ENCODE measurements at regions not wholly inside any gene's neighbourhood (a gene's known extent, or its start where the extent isn't known, plus 50 kb on each side); places are given as distances from the start of the nearest gene placed in this dataset.

DNA sequence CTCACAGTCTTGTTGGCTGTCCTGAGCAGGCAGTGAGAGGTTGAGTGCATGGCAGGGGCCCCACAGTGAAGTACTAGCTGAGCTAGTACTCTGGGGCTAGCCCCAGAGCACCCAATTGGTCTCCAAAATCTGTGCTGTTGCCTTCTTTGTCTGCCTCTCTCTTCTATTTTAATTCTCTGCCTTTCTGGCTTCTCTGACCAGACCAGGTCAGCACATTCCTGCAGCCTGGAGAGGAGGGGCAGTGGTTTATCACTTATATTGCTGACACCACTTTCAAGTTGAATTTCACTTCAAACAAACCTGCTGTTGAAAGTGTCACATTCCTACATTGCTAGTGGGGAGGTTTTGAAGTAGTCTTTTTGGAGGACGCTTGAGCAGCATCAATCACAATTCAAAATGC, 628.7 kb downstream of the PTPRU start:
- H3K9me3 Mint-ChIP-seq, result peaks cover 13% of the 10 kb centered on the region
- H3K36me3 Mint-ChIP-seq (ENCODE audit: low read depth), result no peaks in the 10 kb centered on the region
- no peak for DNase-seq (ENCODE audit: low spot score)
- H3K27ac Mint-ChIP-seq, result no peak overlapping the region
- H3K27me3 Mint-ChIP-seq (ENCODE audit: insufficient read depth), result peaks cover 4% of the 10 kb centered on the region
- intact Hi-C loops (cut with micrococcal nuclease), result no loop called here
- no peak overlapping the region for H3K4me3 Mint-ChIP-seq
- H3K4me1 Mint-ChIP-seq (ENCODE audit: low read depth), result no peaks in the 10 kb centered on the region

DNA sequence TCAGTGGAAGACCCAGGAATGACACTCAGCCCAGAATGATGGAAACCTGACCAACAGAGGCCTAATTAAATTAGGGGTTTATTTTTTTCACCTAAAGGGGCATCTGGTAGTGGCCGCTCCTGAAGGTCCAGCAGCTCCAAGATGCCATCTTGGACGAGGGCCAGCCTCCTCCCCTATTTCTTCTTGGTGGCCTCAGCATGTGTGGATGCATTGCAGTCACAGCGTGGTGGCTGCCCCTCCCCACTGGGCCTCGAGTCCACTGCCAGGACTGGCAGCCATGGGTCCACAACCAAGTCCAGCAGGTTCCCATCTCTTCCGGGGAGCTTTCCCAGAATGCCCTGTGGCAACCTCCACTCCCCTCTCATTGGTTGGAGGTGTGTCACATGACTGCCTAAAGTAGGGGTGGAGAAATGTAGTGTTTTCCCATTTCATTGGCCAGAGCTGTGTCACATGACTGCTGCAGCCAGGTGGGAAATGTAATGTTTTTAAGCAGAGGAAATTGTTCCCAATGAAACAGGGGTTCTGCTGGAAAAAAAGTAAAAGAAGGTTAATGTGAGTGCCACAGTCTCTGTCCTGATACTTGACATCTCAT, 628.2 kb downstream of the PTPRU start:
- Mint-ChIP-seq H3K36me3 (ENCODE audit: low read depth) (no peaks in the 10 kb centered on the region), H3K9me3 (peaks cover 13% of the 10 kb centered on the region), H3K4me3 (no peak overlapping the region), H3K27me3 (ENCODE audit: insufficient read depth) (peaks cover 4% of the 10 kb centered on the region), H3K27ac (no peak overlapping the region), H3K4me1 (ENCODE audit: low read depth) (no peaks in the 10 kb centered on the region)
- intact Hi-C loops (cut with micrococcal nuclease), result no loop called here
- DNase-seq (ENCODE audit: low spot score), result no peak

DNA sequence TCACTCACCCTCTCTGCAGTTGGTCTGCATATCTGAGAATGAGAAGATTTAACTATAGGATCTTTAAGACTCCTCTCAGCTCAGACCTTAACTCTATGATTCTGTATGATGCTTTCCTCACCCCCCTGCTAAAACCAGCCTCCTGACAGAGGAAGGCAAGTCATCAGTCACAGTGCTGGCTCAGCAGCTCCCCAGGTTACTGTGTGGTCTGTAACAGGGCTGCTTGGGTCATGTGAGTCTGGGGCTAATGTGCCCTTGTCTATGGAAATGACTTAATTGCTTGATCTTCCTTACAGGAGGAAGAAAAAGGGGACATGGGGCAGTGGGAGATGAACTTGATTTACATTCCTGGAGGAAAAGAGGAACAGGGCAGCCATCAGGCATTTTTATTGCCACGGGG, 625.6 kb downstream of the PTPRU start:
- Mint-ChIP-seq H3K9me3 (peaks cover 13% of the 10 kb centered on the region), H3K4me1 (ENCODE audit: low read depth) (no peaks in the 10 kb centered on the region), H3K27ac (no peak overlapping the region), H3K27me3 (ENCODE audit: insufficient read depth) (peaks cover 2% of the 10 kb centered on the region), H3K36me3 (ENCODE audit: low read depth) (no peaks in the 10 kb centered on the region), H3K4me3 (no peak overlapping the region)
- DNase-seq (ENCODE audit: low spot score), result no peak
- intact Hi-C loops (cut with micrococcal nuclease), result no loop called here

DNA sequence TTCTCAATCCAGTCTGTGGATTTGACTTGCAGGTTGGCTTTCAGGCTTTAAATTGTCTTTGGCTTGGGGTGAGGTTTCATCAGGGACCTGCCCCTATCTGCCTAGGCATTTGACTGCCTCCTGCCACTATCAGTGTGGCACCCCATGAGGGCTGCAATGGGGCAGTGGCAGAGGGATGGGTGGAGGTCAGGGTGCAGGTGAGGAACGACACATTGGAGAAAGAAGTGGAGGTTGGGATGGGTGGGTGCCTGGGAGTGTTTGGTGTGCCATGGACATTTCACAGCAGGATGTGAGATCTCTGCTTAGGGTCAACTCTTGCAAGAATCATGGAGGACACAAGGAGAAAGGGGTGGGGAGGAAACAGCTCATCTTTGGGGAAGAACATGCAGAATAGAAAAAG, 625.1 kb downstream of the PTPRU start:
- no peak for DNase-seq (ENCODE audit: low spot score)
- Mint-ChIP-seq H3K27ac (no peak overlapping the region), H3K4me1 (ENCODE audit: low read depth) (no peaks in the 10 kb centered on the region), H3K36me3 (ENCODE audit: low read depth) (no peaks in the 10 kb centered on the region), H3K27me3 (ENCODE audit: insufficient read depth) (peaks cover 2% of the 10 kb centered on the region), H3K9me3 (peaks cover 13% of the 10 kb centered on the region), H3K4me3 (no peak overlapping the region)
- intact Hi-C loops (cut with micrococcal nuclease), result no loop called here

DNA sequence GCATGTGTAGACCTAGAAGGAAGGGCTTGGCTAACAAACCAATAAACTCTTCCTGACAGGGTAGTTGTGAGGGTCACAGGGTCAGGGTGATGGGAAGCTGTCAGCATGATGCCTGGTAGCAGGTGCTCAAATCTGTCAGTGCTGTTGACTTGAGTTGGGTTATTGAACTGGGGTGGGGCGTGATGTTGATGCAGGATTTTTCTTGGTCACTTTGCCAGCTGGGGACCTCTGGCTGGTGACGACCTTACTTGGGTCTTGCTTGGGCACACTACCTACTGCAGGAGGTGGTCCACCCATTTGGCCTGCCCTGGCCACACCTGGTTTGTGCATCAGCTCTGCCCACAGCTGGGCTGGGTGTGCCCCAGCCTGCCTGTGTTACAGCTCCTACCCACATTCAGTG, 624.4 kb downstream of the PTPRU start:
- no peaks in the 10 kb centered on the region for H3K36me3 Mint-ChIP-seq (ENCODE audit: low read depth)

DNA sequence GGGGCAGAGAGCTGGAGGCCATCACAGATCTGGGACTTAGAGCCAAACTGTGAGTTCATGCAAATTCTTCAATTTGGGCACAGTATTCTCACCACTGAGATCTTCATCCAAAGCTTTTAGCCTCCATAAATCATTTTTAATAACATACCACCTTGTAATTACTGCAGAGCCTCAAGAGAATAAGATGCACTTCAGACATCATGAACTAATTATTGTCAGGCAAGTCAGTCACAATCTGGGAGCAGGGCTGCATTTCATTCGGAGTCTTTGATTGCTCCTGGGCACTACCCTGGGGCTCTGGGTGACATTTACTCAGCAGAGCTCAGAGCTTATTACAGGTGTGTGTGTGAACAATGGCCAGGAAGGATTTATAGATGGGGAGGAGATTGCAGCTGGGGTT, 623.7 kb downstream of the PTPRU start:
- H3K36me3 Mint-ChIP-seq (ENCODE audit: low read depth), result no peaks in the 10 kb centered on the region
- H3K27ac Mint-ChIP-seq, result no peak overlapping the region
- intact Hi-C loops (cut with micrococcal nuclease), result no loop called here

More for the DNA sequence above, 624.4 kb downstream of the PTPRU start:
- Mint-ChIP-seq H3K9me3 (peaks cover 13% of the 10 kb centered on the region), H3K4me1 (ENCODE audit: low read depth) (no peaks in the 10 kb centered on the region), H3K27ac (no peak overlapping the region), H3K27me3 (ENCODE audit: insufficient read depth) (peaks cover 2% of the 10 kb centered on the region), H3K4me3 (no peak overlapping the region)
- intact Hi-C loops (cut with micrococcal nuclease), result no loop called here
- DNase-seq (ENCODE audit: low spot score), result no peak

DNA sequence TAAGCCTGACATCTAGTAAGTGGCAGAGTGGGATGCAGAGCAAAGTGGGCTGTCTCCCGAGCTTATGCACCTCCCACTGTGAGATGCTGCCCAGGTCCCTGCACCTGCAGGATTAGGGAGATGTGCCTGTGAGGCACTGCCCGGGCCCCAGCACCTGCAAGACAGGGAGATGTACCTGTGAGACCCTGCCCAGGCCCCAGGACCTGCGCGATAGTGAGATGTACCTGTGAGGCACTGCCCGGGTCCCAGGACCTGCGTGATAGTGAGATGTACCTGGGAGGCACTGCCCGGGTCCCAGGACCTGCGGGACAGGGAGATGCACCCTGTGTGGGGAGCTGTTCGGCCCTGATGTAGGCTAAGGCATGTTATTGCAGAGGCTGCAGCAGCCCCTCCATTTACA, 622.8 kb downstream of the PTPRU start:
- Mint-ChIP-seq H3K4me1 (ENCODE audit: low read depth) (no peaks in the 10 kb centered on the region), H3K27me3 (ENCODE audit: insufficient read depth) (peaks cover 10% of the 10 kb centered on the region), H3K27ac (no peak overlapping the region), H3K36me3 (ENCODE audit: low read depth) (no peaks in the 10 kb centered on the region), H3K4me3 (no peak overlapping the region), H3K9me3 (peaks cover 13% of the 10 kb centered on the region)
- no peak for DNase-seq (ENCODE audit: low spot score)
- intact Hi-C loops (cut with micrococcal nuclease), result no loop called here

More for the DNA sequence above, 623.7 kb downstream of the PTPRU start:
- Mint-ChIP-seq H3K4me1 (ENCODE audit: low read depth) (no peaks in the 10 kb centered on the region), H3K27me3 (ENCODE audit: insufficient read depth) (peaks cover 8% of the 10 kb centered on the region), H3K9me3 (peaks cover 13% of the 10 kb centered on the region), H3K4me3 (no peak overlapping the region)
- DNase-seq (ENCODE audit: low spot score), result no peak

DNA sequence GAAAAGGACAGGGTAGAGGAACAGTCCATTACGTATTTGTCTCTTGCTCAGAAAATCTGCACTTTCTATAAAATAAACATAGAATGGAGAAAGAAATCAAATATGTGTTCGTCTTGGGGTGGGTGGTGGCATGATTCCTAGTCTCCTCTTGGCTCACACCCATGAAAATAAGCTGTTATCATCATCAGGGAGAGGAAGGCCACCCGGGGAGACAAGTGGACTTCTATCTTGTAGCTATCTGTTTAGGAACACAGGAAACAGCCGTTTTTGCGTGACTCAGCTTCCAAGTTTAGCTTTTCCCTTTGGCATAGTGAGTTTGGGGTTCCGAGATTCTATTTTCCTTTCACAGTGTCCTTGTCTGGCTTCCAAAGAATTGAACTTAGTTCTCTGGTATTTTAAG, 622.3 kb downstream of the PTPRU start:
- no peak for DNase-seq (ENCODE audit: low spot score)
- H3K27me3 Mint-ChIP-seq (ENCODE audit: insufficient read depth), result peaks cover 10% of the 10 kb centered on the region
- intact Hi-C loops (cut with micrococcal nuclease), result no loop called here
- H3K9me3 Mint-ChIP-seq, result peaks cover 13% of the 10 kb centered on the region
- no peak overlapping the region for H3K27ac Mint-ChIP-seq
- no peaks in the 10 kb centered on the region for H3K4me1 Mint-ChIP-seq (ENCODE audit: low read depth)
- H3K36me3 Mint-ChIP-seq (ENCODE audit: low read depth), result no peaks in the 10 kb centered on the region
- H3K4me3 Mint-ChIP-seq, result no peak overlapping the region

DNA sequence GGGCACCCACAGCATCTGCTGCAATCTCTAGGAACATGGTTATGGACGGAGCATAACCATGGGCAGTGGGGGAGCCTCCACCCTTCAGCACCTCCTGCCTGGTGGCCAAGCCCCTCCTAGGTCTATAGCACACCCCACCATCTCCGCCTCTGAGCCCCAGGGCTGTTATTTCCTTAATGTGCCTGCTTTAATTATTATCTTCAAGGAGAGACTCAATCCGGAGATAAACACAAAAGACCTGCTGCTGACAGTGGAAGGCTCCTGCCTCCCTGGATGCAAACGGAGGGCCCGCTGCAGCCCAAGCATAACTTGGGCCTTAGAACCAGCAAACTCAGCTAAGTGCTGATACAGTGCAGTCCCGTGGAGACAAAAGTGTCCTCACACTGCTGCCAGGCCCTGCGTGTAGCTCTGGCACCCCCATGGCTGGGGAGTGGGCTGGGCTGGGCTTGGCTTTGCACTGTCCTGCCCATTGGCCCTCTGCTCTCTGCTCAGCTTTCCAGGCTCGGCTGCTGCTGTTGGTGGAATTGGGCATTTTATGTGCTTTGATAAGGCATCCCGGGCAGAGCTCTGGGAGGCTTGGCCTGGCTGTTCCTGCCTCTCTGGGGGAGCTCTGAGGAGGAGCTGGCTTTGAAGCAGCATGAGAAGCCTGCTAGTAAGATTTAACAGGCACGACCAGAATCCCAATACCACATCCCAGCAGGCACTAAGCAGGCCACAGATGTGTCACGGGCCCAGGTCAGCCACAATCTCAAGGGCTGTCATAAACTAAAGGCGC, 620.2 kb downstream of the PTPRU start:
- Mint-ChIP-seq H3K36me3 (ENCODE audit: low read depth) (no peaks in the 10 kb centered on the region), H3K4me3 (no peak overlapping the region), H3K27ac (no peak overlapping the region), H3K4me1 (ENCODE audit: low read depth) (peaks cover 7% of the 10 kb centered on the region), H3K9me3 (peaks cover 6% of the 10 kb centered on the region), H3K27me3 (ENCODE audit: insufficient read depth) (peaks cover 10% of the 10 kb centered on the region)
- intact Hi-C loops (cut with micrococcal nuclease), result no loop called here
- DNase-seq (ENCODE audit: low spot score), result no peak

DNA sequence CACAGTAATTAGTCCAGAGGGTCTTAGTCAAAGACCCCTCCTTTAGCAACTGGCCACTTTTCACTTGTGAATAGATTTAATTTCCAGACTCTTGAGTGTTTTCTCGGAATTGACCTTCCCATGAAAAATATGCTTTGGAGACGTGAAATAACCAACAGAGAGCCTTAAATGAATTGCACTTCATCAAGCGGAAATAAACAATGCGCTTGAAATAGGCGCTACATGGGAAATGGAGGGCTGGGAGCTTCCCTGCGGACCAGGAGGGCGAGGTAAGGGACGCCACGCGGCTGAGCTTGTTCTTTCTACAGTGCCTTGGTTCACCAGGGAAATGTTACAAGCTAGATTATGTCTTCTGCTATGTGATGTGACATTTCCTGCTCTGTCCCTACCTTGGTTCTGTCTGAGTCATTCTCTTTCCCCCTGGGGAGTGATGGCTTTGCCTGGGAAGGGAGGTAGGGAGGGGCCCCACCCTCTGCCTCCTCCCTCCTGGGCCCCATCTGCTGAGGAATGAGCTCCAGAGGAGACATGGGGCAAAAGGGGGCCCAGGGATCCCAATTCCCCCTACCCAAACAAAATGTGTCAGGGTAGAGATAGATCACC, 619.3 kb downstream of the PTPRU start:
- Mint-ChIP-seq H3K9me3 (no peaks in the 10 kb centered on the region), H3K4me3 (no peak overlapping the region), H3K27me3 (ENCODE audit: insufficient read depth) (peaks cover 10% of the 10 kb centered on the region), H3K27ac (no peak overlapping the region), H3K4me1 (ENCODE audit: low read depth) (peaks cover 7% of the 10 kb centered on the region), H3K36me3 (ENCODE audit: low read depth) (no peaks in the 10 kb centered on the region)
- intact Hi-C loops (cut with micrococcal nuclease), result no loop called here
- no peak for DNase-seq (ENCODE audit: low spot score)

DNA sequence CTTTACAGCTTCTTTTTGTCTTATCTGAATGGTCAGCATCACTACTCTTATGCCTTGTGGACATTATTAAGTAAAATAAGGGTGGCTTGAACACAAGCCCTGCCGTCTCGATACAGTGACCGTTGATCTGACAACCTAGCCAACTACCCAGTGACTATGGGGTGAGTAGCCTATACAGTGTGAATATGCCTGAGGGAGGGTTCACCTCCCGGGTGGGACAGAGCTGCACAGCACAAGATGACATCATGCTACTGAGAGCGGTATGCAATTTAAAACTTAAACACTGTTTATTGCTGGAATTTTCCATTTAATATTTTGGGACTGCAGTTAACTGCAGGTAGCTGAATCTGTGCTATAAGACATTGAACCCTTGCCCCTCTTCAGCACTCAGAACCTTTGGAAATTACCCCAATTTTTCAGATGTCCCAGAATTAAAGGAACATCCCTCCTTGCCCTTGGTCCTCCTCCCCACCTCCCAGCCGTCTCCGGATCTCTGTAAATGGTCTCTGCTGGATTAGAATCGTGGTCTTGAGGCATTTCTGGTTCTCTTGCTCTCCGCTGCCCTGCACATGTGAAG, 618.5 kb downstream of the PTPRU start:
- DNase-seq (ENCODE audit: low spot score), result no peak
- Mint-ChIP-seq H3K36me3 (ENCODE audit: low read depth) (no peaks in the 10 kb centered on the region), H3K27me3 (ENCODE audit: insufficient read depth) (peaks cover 10% of the 10 kb centered on the region)

DNA sequence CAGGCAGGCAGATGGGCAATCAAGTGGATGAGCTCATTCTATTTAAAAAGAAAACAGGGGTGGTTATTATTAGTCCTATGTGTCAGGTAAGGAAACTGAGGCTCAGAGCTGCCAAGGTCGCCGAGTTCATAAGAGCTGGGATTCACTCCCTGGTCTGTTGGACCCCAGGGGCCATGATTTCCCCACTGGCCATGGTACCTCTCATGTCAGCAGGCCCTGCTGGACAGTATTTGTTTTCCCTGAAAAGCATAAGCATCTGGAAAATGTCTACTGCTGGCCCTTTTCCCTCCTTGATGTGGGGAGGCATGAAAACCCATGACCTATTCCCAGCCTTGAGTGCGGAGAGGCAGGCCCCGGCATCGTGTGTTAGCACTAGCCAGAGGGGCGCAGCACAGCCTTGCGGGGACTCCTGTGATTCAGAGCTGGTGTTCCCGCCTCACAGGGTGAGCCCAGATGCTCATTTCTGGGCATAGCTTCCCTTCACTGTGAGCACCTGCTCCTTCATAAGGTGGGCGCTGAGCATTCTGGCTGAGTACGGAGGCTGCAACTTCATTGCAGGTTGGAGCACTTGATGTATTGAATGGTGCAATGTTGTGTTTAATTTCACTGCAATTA, 617.5 kb downstream of the PTPRU start:
- DNase-seq (ENCODE audit: low spot score), result no peak
- no peaks in the 10 kb centered on the region for H3K9me3 Mint-ChIP-seq
- no peaks in the 10 kb centered on the region for H3K36me3 Mint-ChIP-seq (ENCODE audit: low read depth)
- no peak overlapping the region for H3K27ac Mint-ChIP-seq
- peaks cover 10% of the 10 kb centered on the region for H3K27me3 Mint-ChIP-seq (ENCODE audit: insufficient read depth)
- peaks cover 7% of the 10 kb centered on the region for H3K4me1 Mint-ChIP-seq (ENCODE audit: low read depth)
- no peak overlapping the region for H3K4me3 Mint-ChIP-seq
- intact Hi-C loops (cut with micrococcal nuclease), result no loop called here

More for the DNA sequence above, 618.5 kb downstream of the PTPRU start:
- Mint-ChIP-seq H3K27ac (no peak overlapping the region), H3K9me3 (no peaks in the 10 kb centered on the region), H3K4me3 (no peak overlapping the region), H3K4me1 (ENCODE audit: low read depth) (peaks cover 7% of the 10 kb centered on the region)
- intact Hi-C loops (cut with micrococcal nuclease), result no loop called here

DNA sequence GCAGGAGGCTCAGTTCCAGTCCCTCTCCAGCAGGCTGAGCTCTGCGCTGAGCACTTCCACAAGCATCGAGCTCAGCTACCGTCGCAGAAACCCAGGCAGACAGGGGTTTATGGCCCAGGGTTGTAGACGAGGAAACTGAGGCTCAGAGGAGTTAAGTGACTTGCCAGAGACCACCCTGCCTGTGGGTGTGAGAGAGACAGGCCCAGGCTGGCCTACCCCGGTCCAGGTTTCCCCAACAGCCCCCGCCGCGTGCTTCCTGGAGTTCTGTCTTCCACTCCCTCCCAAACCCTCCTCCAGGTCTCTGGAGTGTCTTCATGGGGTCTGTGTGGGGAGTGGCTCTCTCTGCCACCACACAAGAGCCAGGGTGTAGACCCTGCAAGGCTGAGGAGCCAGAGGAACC, 615.9 kb downstream of the PTPRU start:
- no peaks in the 10 kb centered on the region for H3K9me3 Mint-ChIP-seq

More for the DNA sequence above, 615.9 kb downstream of the PTPRU start:
- intact Hi-C loops (cut with micrococcal nuclease), result no loop called here
- peaks cover 8% of the 10 kb centered on the region for H3K27me3 Mint-ChIP-seq (ENCODE audit: insufficient read depth)
- no peak overlapping the region for H3K4me3 Mint-ChIP-seq
- DNase-seq (ENCODE audit: low spot score), result no peak
- no peaks in the 10 kb centered on the region for H3K36me3 Mint-ChIP-seq (ENCODE audit: low read depth)
- H3K4me1 Mint-ChIP-seq (ENCODE audit: low read depth), result peaks cover 7% of the 10 kb centered on the region
- H3K27ac Mint-ChIP-seq, result no peak overlapping the region

All from activated T-helper 1 cell treated with anti-CD3 and anti-CD28 coated beads, Interleukin-12 subunit alpha, Interleukin-12 subunit beta, Interleukin-2, Interleukin-4 antibody, amounts not matched to agents 30 ng/mL and 10 ng/mL and 1 ng/mL, durations not matched to agents 14 hours and 24 hours and 36 hours (primary cell).